ENCODE measurements at regions not wholly inside any gene's neighbourhood (a gene's known extent, or its start where the extent isn't known, plus 50 kb on each side); places are given as distances from the start of the nearest gene placed in this dataset.

DNA sequence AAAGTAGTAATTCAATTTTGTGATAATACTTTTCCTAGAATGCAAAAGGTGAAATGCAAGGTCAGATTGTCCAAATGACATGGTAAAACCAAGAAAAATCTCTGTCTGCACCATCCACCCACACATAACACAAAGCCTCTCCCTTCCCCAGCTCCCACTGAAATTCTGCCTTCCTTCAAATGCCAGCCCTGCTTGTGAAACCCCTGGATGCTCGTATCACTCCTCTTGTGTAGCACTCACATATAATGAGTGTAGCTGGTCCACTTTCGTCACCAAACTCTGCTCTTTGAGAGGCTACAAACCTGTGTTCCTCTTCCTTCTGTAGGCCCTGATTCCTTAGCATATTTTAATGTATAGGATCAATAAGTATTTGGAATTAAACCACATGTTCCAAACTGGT is 123.6 kb upstream of the BEND6 start:
- no peak for TF ChIP-seq FOXK1 (CRISPR knock-in tag; IDR thresholded peaks at IDR 0.05; ENCODE audit: borderline replicate concordance, low read depth)
- TF ChIP-seq ZNF12 (CRISPR knock-in tag; IDR thresholded peaks at IDR 0.05), result no peak
- no peak for TF ChIP-seq JUN (CRISPR knock-in tag; IDR thresholded peaks at IDR 0.05)
- no peak for TF ChIP-seq ZKSCAN8 (CRISPR knock-in tag; IDR thresholded peaks at IDR 0.05; ENCODE audit: borderline replicate concordance)
- no peak for TF ChIP-seq ZNF816 (CRISPR knock-in tag; IDR thresholded peaks at IDR 0.05; ENCODE audit: borderline replicate concordance)
- TF ChIP-seq ZNF747 (CRISPR knock-in tag; IDR thresholded peaks at IDR 0.05; ENCODE audit: borderline replicate concordance), result no peak
- no peak for TF ChIP-seq CTCF (CRISPR knock-in tag; IDR thresholded peaks at IDR 0.05)
- TF ChIP-seq POLR2AphosphoS5 (IDR thresholded peaks at IDR 0.05; ENCODE audit: low read depth, low read length), result no peak

Measured in HepG2 (cell line).